ENCODE measurements at regions not wholly inside any gene's neighbourhood (a gene's known extent, or its start where the extent isn't known, plus 50 kb on each side); places are given as distances from the start of the nearest gene placed in this dataset.

- Histone ChIP-seq H3K27ac (ENCODE audit: low read depth, low read length) (no peak overlapping the region), H2AFZ (ENCODE audit: low read length) (no peak overlapping the region), H3K9me3 (ENCODE audit: insufficient read depth in 2 of 2, low read depth in 1 of 2, low read length in 1 of 2) (no peaks in the 10 kb centered on the region), H3K27me3 (replicated peaks in 1 of 4; ENCODE audit: control insufficient read depth in 3 of 4, extremely low read depth in 1 of 4, insufficient read depth in 3 of 4, low read length in 3 of 4) (no peaks in the 10 kb centered on the region), H2BK20ac (ENCODE audit: low read length) (no peak overlapping the region), H3K9ac (replicated peaks in 1 of 4; ENCODE audit: extremely low read depth in 1 of 4, low read depth in 3 of 4, low read length in 3 of 4) (no peak overlapping the region), H3K18ac (ENCODE audit: extremely low read depth, low read length) (no peak overlapping the region), H3K36me3 (ENCODE audit: control insufficient read depth in 2 of 4, insufficient read depth in 4 of 4, low read length in 3 of 4) (no peaks in the 10 kb centered on the region), H3K23ac (ENCODE audit: insufficient read length) (no peak overlapping the region), H4K8ac (ENCODE audit: extremely low read depth, insufficient read depth, low read length) (no peak overlapping the region), H2BK120ac (replicated peaks; ENCODE audit: low read depth, low read length) (no peak overlapping the region), H3K4ac (replicated peaks; ENCODE audit: insufficient read length, low read depth, low read length) (no peak overlapping the region), H3K4me2 (ENCODE audit: insufficient read depth in 1 of 2, low read depth in 2 of 2, low read length in 2 of 2) (no peak overlapping the region), H2BK5ac (ENCODE audit: low read depth, low read length) (no peak overlapping the region), H4K20me1 (replicated peaks in 1 of 2; ENCODE audit: control insufficient read depth in 1 of 2, insufficient read depth in 2 of 2, low read length in 2 of 2) (no peaks in the 10 kb centered on the region), H3K79me1 (ENCODE audit: low read depth, low read length) (no peaks in the 10 kb centered on the region), H2BK15ac (ENCODE audit: low read length) (no peak overlapping the region), H3K4me1 (replicated peaks in 1 of 4; ENCODE audit: control insufficient read depth in 3 of 4, insufficient read depth in 4 of 4, low read length in 3 of 4) (no peaks in the 10 kb centered on the region), H3K4me3 (ENCODE audit: extremely low read depth in 1 of 4, insufficient read depth in 2 of 4, low read depth in 3 of 4, low read length in 4 of 4) (no peak overlapping the region), H4K5ac (ENCODE audit: insufficient read length, low read depth, low read length) (no peak overlapping the region), H3K56ac (replicated peaks; ENCODE audit: insufficient read length, low read depth, low read length) (no peak overlapping the region), H3K23me2 (ENCODE audit: low read depth, low read length) (no peaks in the 10 kb centered on the region), H2BK12ac (ENCODE audit: low read depth, low read length) (no peak overlapping the region), H3K14ac (ENCODE audit: insufficient read length) (no peak overlapping the region), H4K91ac (replicated peaks; ENCODE audit: insufficient read length, low read length) (no peak overlapping the region), H2AK5ac (ENCODE audit: low read depth, low read length) (no peak overlapping the region), H3K79me2 (ENCODE audit: control insufficient read depth in 1 of 2, insufficient read depth in 2 of 2, low read length in 2 of 2) (no peaks in the 10 kb centered on the region)
- FAIRE-seq (no peak), DNase-seq (ENCODE audit: low read depth in 1 of 2, low spot score in 2 of 2) (no peak)
- POLR2A ChIA-PET (ENCODE audit: partially characterized antibody): no interaction called here
- CTCF ChIA-PET (ENCODE audit: partially characterized antibody): interaction anchor here (1.0 kb wide), 1 partner anchor 22 kb away, joined by 3 read pairs; no protein-coding TSS in a partner anchor
- WGBS, 2 experiments (ENCODE audit: extremely low coverage in 1 of 2, insufficient coverage in 1 of 2, insufficient read length in 1 of 2, insufficient replicate concordance in 2 of 2, low coverage in 1 of 2, low lambda C conversion rate in 2 of 2, missing lambda C conversion rate in 1 of 2): 91% methylated on average over 8 of the region's 8 CpGs; no CpG with 5 or more reads in 1 of the 2 experiments
- TF ChIP-seq ZNF274 (IDR thresholded peaks at IDR 0.05; ENCODE audit: borderline replicate concordance, extremely low read depth, low read length): no peak
- no peak for TF ChIP-seq JUN (IDR thresholded peaks at IDR 0.05; ENCODE audit: low read depth, low read length)
- no peak for TF ChIP-seq KDM1A (IDR thresholded peaks at IDR 0.05; ENCODE audit: borderline replicate concordance, low read length)
- no peak for TF ChIP-seq EP300 (IDR thresholded peaks at IDR 0.05; ENCODE audit: borderline replicate concordance in 1 of 2, low read depth in 2 of 2, low read length in 2 of 2)
- TF ChIP-seq MAX (IDR thresholded peaks at IDR 0.05): no peak
- TF ChIP-seq FOSL1 (IDR thresholded peaks at IDR 0.05; ENCODE audit: insufficient read depth, low read depth, low read length): no peak
- TF ChIP-seq CREB1 (IDR thresholded peaks at IDR 0.05): no peak
- no peak for TF ChIP-seq E2F6 (IDR thresholded peaks at IDR 0.05)
- TF ChIP-seq, protein P1, sequence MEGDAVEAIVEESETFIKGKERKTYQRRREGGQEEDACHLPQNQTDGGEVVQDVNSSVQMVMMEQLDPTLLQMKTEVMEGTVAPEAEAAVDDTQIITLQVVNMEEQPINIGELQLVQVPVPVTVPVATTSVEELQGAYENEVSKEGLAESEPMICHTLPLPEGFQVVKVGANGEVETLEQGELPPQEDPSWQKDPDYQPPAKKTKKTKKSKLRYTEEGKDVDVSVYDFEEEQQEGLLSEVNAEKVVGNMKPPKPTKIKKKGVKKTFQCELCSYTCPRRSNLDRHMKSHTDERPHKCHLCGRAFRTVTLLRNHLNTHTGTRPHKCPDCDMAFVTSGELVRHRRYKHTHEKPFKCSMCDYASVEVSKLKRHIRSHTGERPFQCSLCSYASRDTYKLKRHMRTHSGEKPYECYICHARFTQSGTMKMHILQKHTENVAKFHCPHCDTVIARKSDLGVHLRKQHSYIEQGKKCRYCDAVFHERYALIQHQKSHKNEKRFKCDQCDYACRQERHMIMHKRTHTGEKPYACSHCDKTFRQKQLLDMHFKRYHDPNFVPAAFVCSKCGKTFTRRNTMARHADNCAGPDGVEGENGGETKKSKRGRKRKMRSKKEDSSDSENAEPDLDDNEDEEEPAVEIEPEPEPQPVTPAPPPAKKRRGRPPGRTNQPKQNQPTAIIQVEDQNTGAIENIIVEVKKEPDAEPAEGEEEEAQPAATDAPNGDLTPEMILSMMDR (IDR thresholded peaks at IDR 0.05; ENCODE audit: control extremely low read depth in 1 of 3, insufficient read depth in 1 of 3, low read depth in 1 of 3, low read length in 3 of 3): no peak
- no peak for TF ChIP-seq POLR2A (IDR thresholded peaks at IDR 0.05; ENCODE audit: control extremely low read depth in 1 of 2, low read depth in 2 of 2, low read length in 2 of 2)
- no peak for TF ChIP-seq BCL11A (IDR thresholded peaks at IDR 0.05; ENCODE audit: low read depth in 2 of 2, low read length in 2 of 2)
These were observed 243.3 kb upstream of the TBL1XR1 start for GRCh38 chr3:177440456-177441104.
